SH-SY5Y (cell line): ENCODE measurements at regions not wholly inside any gene's neighbourhood (a gene's known extent, or its start where the extent isn't known, plus 50 kb on each side); places are given as distances from the start of the nearest gene placed in this dataset.

Experiments used
- GATA2 ChIP-seq: IDR thresholded peaks from 2 replicates; pipeline ENCODE4 v1.6.1; 2011; ENCODE audit warnings: mild to moderate bottlenecking, low read depth, low read length
- GATA3 ChIP-seq: IDR thresholded peaks from 2 replicates; pipeline ENCODE4 v1.6.1; 2011; ENCODE audit warnings: low read depth, mild to moderate bottlenecking, low read length, moderate library complexity

GRCh38 chr10:121332353-121332752, 265.9 kb downstream of the FGFR2 start:
- no peak for TF ChIP-seq GATA3
- TF ChIP-seq GATA2 = no peak
